ENCODE measurements at regions not wholly inside any gene's neighbourhood (a gene's known extent, or its start where the extent isn't known, plus 50 kb on each side); places are given as distances from the start of the nearest gene placed in this dataset.

- no peak overlapping the region for H2BK120ac ChIP-seq (ENCODE audit: low read depth, low read length)
- no peaks in the 10 kb centered on the region for H3K9me3 ChIP-seq (replicated peaks in 1 of 2; ENCODE audit: control insufficient read depth in 2 of 2, insufficient read depth in 1 of 2, low read depth in 1 of 2, low read length in 2 of 2)
- no peak overlapping the region for H2AK5ac ChIP-seq (ENCODE audit: low read depth, low read length)
- DNase-seq (ENCODE audit: low spot score): no peak
- H4K8ac ChIP-seq (ENCODE audit: low read depth, low read length): no peak overlapping the region
- no peak overlapping the region for H3K9ac ChIP-seq (ENCODE audit: low read depth, low read length, poor library complexity)
- peaks cover 0 to 12% of the 10 kb centered on the region in 2 donors for H3K4me1 ChIP-seq (ENCODE audit: control insufficient read depth in 2 of 2, insufficient read depth in 1 of 2, low read depth in 1 of 2, low read length in 2 of 2)
- no peak overlapping the region for H2AFZ ChIP-seq (ENCODE audit: low read length)
- H3K79me1 ChIP-seq (ENCODE audit: low read depth, low read length): no peaks in the 10 kb centered on the region
- no peak overlapping the region for H3K4me2 ChIP-seq (ENCODE audit: insufficient read depth, low read length, poor library complexity, severe bottlenecking)
- no peak overlapping the region for H2BK12ac ChIP-seq (ENCODE audit: low read length)
- no peak overlapping the region for H3K4me3 ChIP-seq (ENCODE audit: low read length in 2 of 2)
- H3K27me3 ChIP-seq (ENCODE audit: control insufficient read depth in 3 of 3, insufficient read depth in 3 of 3, low read depth in 1 of 3, low read length in 3 of 3): no peaks in the 10 kb centered on the region
- no peak overlapping the region for H3K4ac ChIP-seq (ENCODE audit: low read length)
- H3K23ac ChIP-seq (ENCODE audit: low read depth, low read length, poor library complexity): no peak overlapping the region
- H3K36me3 ChIP-seq (replicated peaks in 1 of 2; ENCODE audit: control insufficient read depth in 2 of 2, insufficient read depth in 2 of 2, low read length in 2 of 2): no peaks in the 10 kb centered on the region
- H2BK15ac ChIP-seq (ENCODE audit: low read length): no peak overlapping the region
- H3K18ac ChIP-seq (ENCODE audit: low read length): no peak overlapping the region
- no peak overlapping the region for H3K14ac ChIP-seq (ENCODE audit: low read length)
- WGBS, 2 donors (ENCODE audit: extremely low coverage in 2 of 2, insufficient read length in 2 of 2, insufficient replicate concordance in 1 of 2): no CpG with 5 or more reads among the region's 11 CpGs
- no peak overlapping the region for H4K91ac ChIP-seq (ENCODE audit: low read depth, low read length, poor library complexity)
- H3K27ac ChIP-seq (replicated peaks; ENCODE audit: low read length): no peak overlapping the region
- no peak overlapping the region for H2BK5ac ChIP-seq (ENCODE audit: low read length)
Measured at GRCh38 chr2:221100467-221101089, 471.5 kb downstream of the EPHA4 start.

GRCh38 chr2:221102896-221103688, 469.0 kb downstream of the EPHA4 start:
- H3K14ac ChIP-seq (ENCODE audit: low read length): no peak overlapping the region
- no peak overlapping the region for H2BK5ac ChIP-seq (ENCODE audit: low read length)
- no peak overlapping the region for H4K8ac ChIP-seq (ENCODE audit: low read depth, low read length)
- no peaks in the 10 kb centered on the region for H3K27me3 ChIP-seq (ENCODE audit: control insufficient read depth in 3 of 3, insufficient read depth in 3 of 3, low read depth in 1 of 3, low read length in 3 of 3)
- WGBS, 2 donors (ENCODE audit: extremely low coverage in 2 of 2, insufficient read length in 2 of 2, insufficient replicate concordance in 1 of 2): no CpG with 5 or more reads among the region's 6 CpGs
- no peak overlapping the region for H3K23ac ChIP-seq (ENCODE audit: low read depth, low read length, poor library complexity)
- H3K9me3 ChIP-seq (replicated peaks in 1 of 2; ENCODE audit: control insufficient read depth in 2 of 2, insufficient read depth in 1 of 2, low read depth in 1 of 2, low read length in 2 of 2): no peaks in the 10 kb centered on the region
- no peak overlapping the region for H3K4ac ChIP-seq (ENCODE audit: low read length)
- H2BK12ac ChIP-seq (ENCODE audit: low read length): no peak overlapping the region
- H2BK120ac ChIP-seq (ENCODE audit: low read depth, low read length): no peak overlapping the region
- no peak for DNase-seq (ENCODE audit: low spot score)
- no peak overlapping the region for H3K4me3 ChIP-seq (ENCODE audit: low read length in 2 of 2)
- H3K27ac ChIP-seq (replicated peaks; ENCODE audit: low read length): no peak overlapping the region
- H4K91ac ChIP-seq (ENCODE audit: low read depth, low read length, poor library complexity): no peak overlapping the region
- no peak overlapping the region for H2BK15ac ChIP-seq (ENCODE audit: low read length)
- H3K18ac ChIP-seq (ENCODE audit: low read length): no peak overlapping the region
- H2AK5ac ChIP-seq (ENCODE audit: low read depth, low read length): no peak overlapping the region
- H3K9ac ChIP-seq (ENCODE audit: low read depth, low read length, poor library complexity): no peak overlapping the region
- no peak overlapping the region for H2AFZ ChIP-seq (ENCODE audit: low read length)
- H3K4me1 ChIP-seq (ENCODE audit: control insufficient read depth in 2 of 2, insufficient read depth in 1 of 2, low read depth in 1 of 2, low read length in 2 of 2): peaks cover 0 to 10% of the 10 kb centered on the region in 2 donors
- no peaks in the 10 kb centered on the region for H3K79me1 ChIP-seq (ENCODE audit: low read depth, low read length)
- H3K36me3 ChIP-seq (replicated peaks in 1 of 2; ENCODE audit: control insufficient read depth in 2 of 2, insufficient read depth in 2 of 2, low read length in 2 of 2): no peaks in the 10 kb centered on the region
- H3K4me2 ChIP-seq (ENCODE audit: insufficient read depth, low read length, poor library complexity, severe bottlenecking): no peak overlapping the region

GRCh38 chr2:221103930-221104329, 468.2 kb downstream of the EPHA4 start:
- no CpG with 5 or more reads among the region's 5 CpGs for WGBS, 2 donors (ENCODE audit: extremely low coverage in 2 of 2, insufficient read length in 2 of 2, insufficient replicate concordance in 1 of 2)
- Histone ChIP-seq H3K9me3 (replicated peaks in 1 of 2; ENCODE audit: control insufficient read depth in 2 of 2, insufficient read depth in 1 of 2, low read depth in 1 of 2, low read length in 2 of 2) (no peaks in the 10 kb centered on the region), H2BK5ac (ENCODE audit: low read length) (no peak overlapping the region)

GRCh38 chr2:221104361-221104811, 467.7 kb downstream of the EPHA4 start:
- H3K27me3 ChIP-seq (ENCODE audit: control insufficient read depth in 3 of 3, insufficient read depth in 3 of 3, low read depth in 1 of 3, low read length in 3 of 3): no peaks in the 10 kb centered on the region
- peak overlapping the region; percentile 85 for H3K18ac ChIP-seq (ENCODE audit: low read length)
- H2BK15ac ChIP-seq (ENCODE audit: low read length): no peak overlapping the region
- H3K14ac ChIP-seq (ENCODE audit: low read length): no peak overlapping the region
- whole genome bisulfite sequencing, 2 donors (ENCODE audit: extremely low coverage in 2 of 2, insufficient read length in 2 of 2, insufficient replicate concordance in 1 of 2): no CpG with 5 or more reads among the region's 12 CpGs
- no peak overlapping the region for H2BK5ac ChIP-seq (ENCODE audit: low read length)
- H3K79me1 ChIP-seq (ENCODE audit: low read depth, low read length): no peaks in the 10 kb centered on the region
- H3K9ac ChIP-seq (ENCODE audit: low read depth, low read length, poor library complexity): peak overlapping the region; percentile 61
- no peaks in the 10 kb centered on the region for H3K36me3 ChIP-seq (replicated peaks in 1 of 2; ENCODE audit: control insufficient read depth in 2 of 2, insufficient read depth in 2 of 2, low read length in 2 of 2)
- H2AK5ac ChIP-seq (ENCODE audit: low read depth, low read length): peak overlapping the region; percentile 33
- H3K4me2 ChIP-seq (ENCODE audit: insufficient read depth, low read length, poor library complexity, severe bottlenecking): no peak overlapping the region
- no peak overlapping the region for H3K4me3 ChIP-seq (ENCODE audit: low read length in 2 of 2)
- no peak overlapping the region for H4K8ac ChIP-seq (ENCODE audit: low read depth, low read length)
- peaks cover 0 to 10% of the 10 kb centered on the region in 2 donors for H3K4me1 ChIP-seq (ENCODE audit: control insufficient read depth in 2 of 2, insufficient read depth in 1 of 2, low read depth in 1 of 2, low read length in 2 of 2)
- H3K23ac ChIP-seq (ENCODE audit: low read depth, low read length, poor library complexity): no peak overlapping the region
- H2BK12ac ChIP-seq (ENCODE audit: low read length): peak overlapping the region; percentile 26
- H4K91ac ChIP-seq (ENCODE audit: low read depth, low read length, poor library complexity): peak overlapping the region; percentile 46
- H3K9me3 ChIP-seq (replicated peaks in 1 of 2; ENCODE audit: control insufficient read depth in 2 of 2, insufficient read depth in 1 of 2, low read depth in 1 of 2, low read length in 2 of 2): no peaks in the 10 kb centered on the region
- DNase-seq (ENCODE audit: low spot score): no peak
- no peak overlapping the region for H3K4ac ChIP-seq (ENCODE audit: low read length)
- no peak overlapping the region for H3K27ac ChIP-seq (replicated peaks; ENCODE audit: low read length)
- H2AFZ ChIP-seq (ENCODE audit: low read length): peak overlapping the region; percentile 69
- H2BK120ac ChIP-seq (ENCODE audit: low read depth, low read length): peak overlapping the region; percentile 41

More at GRCh38 chr2:221103930-221104329, 468.2 kb downstream of the EPHA4 start:
- Histone ChIP-seq H2AK5ac (ENCODE audit: low read depth, low read length) (peak overlapping the region; percentile 6), H3K4me1 (ENCODE audit: control insufficient read depth in 2 of 2, insufficient read depth in 1 of 2, low read depth in 1 of 2, low read length in 2 of 2) (peaks cover 0 to 10% of the 10 kb centered on the region in 2 donors), H3K4me3 (ENCODE audit: low read length in 2 of 2) (no peak overlapping the region), H3K14ac (ENCODE audit: low read length) (no peak overlapping the region), H2BK15ac (ENCODE audit: low read length) (no peak overlapping the region), H4K8ac (ENCODE audit: low read depth, low read length) (no peak overlapping the region), H3K27ac (replicated peaks; ENCODE audit: low read length) (no peak overlapping the region), H2BK120ac (ENCODE audit: low read depth, low read length) (peak overlapping the region; percentile 41), H3K9ac (ENCODE audit: low read depth, low read length, poor library complexity) (no peak overlapping the region), H3K23ac (ENCODE audit: low read depth, low read length, poor library complexity) (no peak overlapping the region), H3K4ac (ENCODE audit: low read length) (no peak overlapping the region), H2BK12ac (ENCODE audit: low read length) (no peak overlapping the region), H2AFZ (ENCODE audit: low read length) (peak overlapping the region; percentile 69), H3K79me1 (ENCODE audit: low read depth, low read length) (no peaks in the 10 kb centered on the region), H3K4me2 (ENCODE audit: insufficient read depth, low read length, poor library complexity, severe bottlenecking) (no peak overlapping the region), H3K36me3 (replicated peaks in 1 of 2; ENCODE audit: control insufficient read depth in 2 of 2, insufficient read depth in 2 of 2, low read length in 2 of 2) (no peaks in the 10 kb centered on the region), H4K91ac (ENCODE audit: low read depth, low read length, poor library complexity) (no peak overlapping the region), H3K27me3 (ENCODE audit: control insufficient read depth in 3 of 3, insufficient read depth in 3 of 3, low read depth in 1 of 3, low read length in 3 of 3) (no peaks in the 10 kb centered on the region), H3K18ac (ENCODE audit: low read length) (peak overlapping the region; percentile 0)
- no peak for DNase-seq (ENCODE audit: low spot score)

Data from neuronal stem cell (in vitro differentiated cells).